Right renal pelvis (tissue), 4 donors: ENCODE measurements at regions not wholly inside any gene's neighbourhood (a gene's known extent, or its start where the extent isn't known, plus 50 kb on each side); places are given as distances from the start of the nearest gene placed in this dataset.
"Not testable (repeated sequence)": the region's sequence is repeated elsewhere in the genome, so short reads cannot be mapped to it uniquely, and the experiment has no call there.

Source experiments
- DNase-seq, 4 donors: peaks; one replicate each; pipeline ENCODE4 v3.0.0-alpha.2; 2013; ENCODE audit warnings: low read depth in 4 of 4, low spot score in 3 of 4, missing footprints in 1 of 4

GRCh38 chr1:87398641-87399040 is 70.0 kb downstream of the LMO4 start:
- DNase-seq: no peak

- no peak for DNase-seq
Observed at GRCh38 chr1:87399264-87399663, 70.6 kb downstream of the LMO4 start.

- no peak for DNase-seq
Observed at GRCh38 chr1:87399701-87400100, 71.0 kb downstream of the LMO4 start.

GRCh38 chr1:87400813-87401212 is 72.1 kb downstream of the LMO4 start:
- no peak for DNase-seq

- no peak for DNase-seq
Observed at GRCh38 chr1:87402241-87403002, 73.7 kb downstream of the LMO4 start.

- DNase-seq: no peak
Observed at GRCh38 chr1:87403061-87403820, 74.6 kb downstream of the LMO4 start.

GRCh38 chr1:87404296-87404695 is 75.6 kb downstream of the LMO4 start:
- DNase-seq: no peak

GRCh38 chr1:87408665-87409248 is 80.1 kb downstream of the LMO4 start:
- no peak for DNase-seq

GRCh38 chr1:87410776-87411480 is 82.2 kb downstream of the LMO4 start:
- no peak for DNase-seq

- DNase-seq: not testable (repeated sequence)
Observed at GRCh38 chr1:87413846-87414245, 85.2 kb downstream of the LMO4 start.

GRCh38 chr1:87418048-87418447 is 89.4 kb downstream of the LMO4 start:
- no peak for DNase-seq

- no peak for DNase-seq
Observed at GRCh38 chr1:87421809-87422208, 93.1 kb downstream of the LMO4 start.

- no peak for DNase-seq
Observed at GRCh38 chr1:87424541-87424940, 95.9 kb downstream of the LMO4 start.

GRCh38 chr1:87426463-87427249 is 98.0 kb downstream of the LMO4 start:
- DNase-seq: no peak

- no peak for DNase-seq
Observed at GRCh38 chr1:87428367-87428766, 99.7 kb downstream of the LMO4 start.

- no peak for DNase-seq
Observed at GRCh38 chr1:87428883-87429282, 100.2 kb downstream of the LMO4 start.

GRCh38 chr1:87432685-87433084 is 104.0 kb downstream of the LMO4 start:
- no peak for DNase-seq

- DNase-seq: not testable (repeated sequence)
Observed at GRCh38 chr1:87433101-87433500, 104.4 kb downstream of the LMO4 start.

GRCh38 chr1:87435484-87435883 is 106.8 kb downstream of the LMO4 start:
- no peak for DNase-seq

- DNase-seq: not testable (repeated sequence)
Observed at GRCh38 chr1:87436115-87436514, 107.4 kb downstream of the LMO4 start.
